ENCODE measurements at regions not wholly inside any gene's neighbourhood (a gene's known extent, or its start where the extent isn't known, plus 50 kb on each side); places are given as distances from the start of the nearest gene placed in this dataset.
"Not testable (repeated sequence)": the region's sequence is repeated elsewhere in the genome, so short reads cannot be mapped to it uniquely, and the experiment has no call there.

GRCh38 chr6:121595646-121596045 is 160.2 kb downstream of the GJA1 start:
- DNase-seq (ENCODE audit: low read depth): no peak

- DNase-seq (ENCODE audit: low read depth): no peak
Observed at GRCh38 chr6:121596441-121596840, 161.0 kb downstream of the GJA1 start.

GRCh38 chr6:121597654-121598053 is 162.2 kb downstream of the GJA1 start:
- DNase-seq (ENCODE audit: low read depth): peak; percentile 81

GRCh38 chr6:121599331-121599730 is 163.9 kb downstream of the GJA1 start:
- DNase-seq (ENCODE audit: low read depth): not testable (repeated sequence)

- no peak for DNase-seq (ENCODE audit: low read depth)
Observed at GRCh38 chr6:121600389-121601168, 165.1 kb downstream of the GJA1 start.

- no peak for DNase-seq (ENCODE audit: low read depth)
Observed at GRCh38 chr6:121603486-121603885, 168.0 kb downstream of the GJA1 start.

GRCh38 chr6:121607721-121608120 is 172.3 kb downstream of the GJA1 start:
- DNase-seq (ENCODE audit: low read depth): no peak

GRCh38 chr6:121608270-121608669 is 172.8 kb downstream of the GJA1 start:
- DNase-seq (ENCODE audit: low read depth): peak; percentile 22

GRCh38 chr6:121609281-121609680 is 173.8 kb downstream of the GJA1 start:
- DNase-seq (ENCODE audit: low read depth): no peak

GRCh38 chr6:121612927-121613326 is 177.5 kb downstream of the GJA1 start:
- DNase-seq (ENCODE audit: low read depth): no peak

- DNase-seq (ENCODE audit: low read depth): no peak
Observed at GRCh38 chr6:121614115-121614514, 178.7 kb downstream of the GJA1 start.

- DNase-seq (ENCODE audit: low read depth): peak; percentile 31
Observed at GRCh38 chr6:121615493-121615892, 180.0 kb downstream of the GJA1 start.

GRCh38 chr6:121616406-121616805 is 181.0 kb downstream of the GJA1 start:
- DNase-seq (ENCODE audit: low read depth): no peak

- DNase-seq (ENCODE audit: low read depth): no peak
Observed at GRCh38 chr6:121617388-121617787, 181.9 kb downstream of the GJA1 start.

- no peak for DNase-seq (ENCODE audit: low read depth)
Observed at GRCh38 chr6:121619013-121619412, 183.6 kb downstream of the GJA1 start.

- no peak for DNase-seq (ENCODE audit: low read depth)
Observed at GRCh38 chr6:121619987-121620740, 184.7 kb downstream of the GJA1 start.

- DNase-seq (ENCODE audit: low read depth): no peak
Observed at GRCh38 chr6:121627761-121628160, 192.3 kb downstream of the GJA1 start.

GRCh38 chr6:121630716-121631115 is 195.3 kb downstream of the GJA1 start:
- no peak for DNase-seq (ENCODE audit: low read depth)

GRCh38 chr6:121631752-121632151 is 196.3 kb downstream of the GJA1 start:
- not testable (repeated sequence) for DNase-seq (ENCODE audit: low read depth)

GRCh38 chr6:121633309-121633708 is 197.9 kb downstream of the GJA1 start:
- DNase-seq (ENCODE audit: low read depth): no peak

- DNase-seq (ENCODE audit: low read depth): not testable (repeated sequence)
Observed at GRCh38 chr6:121634586-121634985, 199.1 kb downstream of the GJA1 start.

- DNase-seq (ENCODE audit: low read depth): no peak
Observed at GRCh38 chr6:121635355-121635754, 199.9 kb downstream of the GJA1 start.

GRCh38 chr6:121636217-121636616 is 200.8 kb downstream of the GJA1 start:
- not testable (repeated sequence) for DNase-seq (ENCODE audit: low read depth)
